ENCODE measurements at regions not wholly inside any gene's neighbourhood (a gene's known extent, or its start where the extent isn't known, plus 50 kb on each side); places are given as distances from the start of the nearest gene placed in this dataset.

DNA sequence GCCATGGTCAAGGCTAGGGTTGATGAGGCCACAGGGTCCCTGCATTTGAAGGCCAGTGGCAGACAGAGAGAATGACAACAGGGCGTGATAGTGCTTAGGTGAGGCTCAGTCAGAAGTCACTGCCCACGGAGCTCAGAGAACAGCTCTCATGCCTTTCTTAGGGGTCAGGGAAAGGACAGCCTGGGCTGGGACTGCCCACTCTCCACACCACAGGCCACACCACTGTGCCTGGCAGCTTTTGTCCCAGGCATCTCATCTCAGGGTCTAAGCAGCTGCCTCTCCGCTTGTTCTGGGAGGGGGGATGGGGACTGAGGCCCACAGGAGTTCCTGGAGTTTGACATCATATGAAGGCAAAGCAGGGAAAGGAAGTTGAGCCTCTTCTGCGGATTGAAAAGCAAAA lies 150.2 kb upstream of the B3GAT1 start:
- no peak for DNase-seq

GRCh38 chr11:134561331-134561720 lies 149.3 kb upstream of the B3GAT1 start:
- no peak for DNase-seq

GRCh38 chr11:134560566-134561330 lies 148.7 kb upstream of the B3GAT1 start:
- DNase-seq = no peak

- no peak for DNase-seq
Observed at GRCh38 chr11:134560066-134560465, 148.0 kb upstream of the B3GAT1 start.

GRCh38 chr11:134559602-134559962 lies 147.5 kb upstream of the B3GAT1 start:
- DNase-seq = no peak

GRCh38 chr11:134558916-134559601 lies 147.0 kb upstream of the B3GAT1 start:
- no peak for DNase-seq

- no peak for DNase-seq
Observed at GRCh38 chr11:134558258-134558835, 146.3 kb upstream of the B3GAT1 start.

DNA sequence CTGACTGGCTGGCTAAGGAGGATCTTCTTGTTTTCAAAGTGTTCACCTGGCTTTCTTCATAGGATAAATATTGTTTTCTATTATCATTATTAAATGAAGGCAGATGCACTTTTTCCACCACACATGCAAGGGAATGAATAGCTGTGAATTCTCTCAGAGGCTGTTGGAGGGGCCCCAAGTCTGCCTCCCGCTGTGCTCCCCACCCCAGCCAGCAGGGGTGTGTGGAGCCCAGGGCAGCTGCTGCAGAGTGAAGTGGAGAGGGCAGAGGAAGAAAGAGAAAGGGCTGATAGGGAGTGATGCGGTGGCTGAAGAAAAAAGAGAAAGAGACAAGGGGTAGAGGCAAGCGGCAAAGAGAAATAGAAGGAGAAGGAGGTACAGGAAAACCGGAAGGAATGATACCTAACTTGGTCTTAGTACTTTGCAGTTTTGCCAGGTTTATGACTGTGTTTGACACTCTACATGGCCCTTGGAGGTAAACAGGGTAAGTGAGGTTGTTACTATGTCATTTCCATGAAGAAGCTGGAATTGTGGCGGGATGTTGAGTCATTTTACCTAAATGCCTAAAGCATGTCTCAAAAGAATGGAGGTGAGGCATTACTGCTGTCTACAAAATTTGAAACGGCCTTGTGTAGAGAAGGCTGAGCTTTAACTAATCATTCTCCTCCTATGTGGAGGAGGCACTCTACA lies 145.7 kb upstream of the B3GAT1 start:
- no peak for DNase-seq

- no peak for DNase-seq
Observed at GRCh38 chr11:134556186-134556585, 144.1 kb upstream of the B3GAT1 start.

- DNase-seq = no peak
Observed at GRCh38 chr11:134555510-134555909, 143.5 kb upstream of the B3GAT1 start.

DNA sequence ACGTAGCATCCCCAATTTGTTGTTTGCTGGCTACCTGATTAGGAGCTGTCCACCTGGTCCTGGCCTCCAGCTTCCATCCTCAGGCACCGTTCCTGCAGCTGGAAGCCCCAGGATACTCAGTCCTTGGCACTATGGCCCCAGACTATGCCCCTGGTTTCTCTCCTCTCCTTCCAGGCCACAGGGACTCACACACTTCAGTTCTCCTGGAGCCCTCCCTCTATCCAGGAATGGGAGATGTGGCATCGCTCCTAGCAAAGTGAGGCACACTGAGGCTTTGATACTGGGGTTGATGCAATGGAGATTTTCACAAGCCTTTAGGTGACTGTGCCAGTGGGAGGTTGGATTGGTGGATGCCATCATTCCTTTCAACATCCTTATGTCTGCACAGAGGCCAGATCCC lies 142.8 kb upstream of the B3GAT1 start:
- no peak for DNase-seq

DNA sequence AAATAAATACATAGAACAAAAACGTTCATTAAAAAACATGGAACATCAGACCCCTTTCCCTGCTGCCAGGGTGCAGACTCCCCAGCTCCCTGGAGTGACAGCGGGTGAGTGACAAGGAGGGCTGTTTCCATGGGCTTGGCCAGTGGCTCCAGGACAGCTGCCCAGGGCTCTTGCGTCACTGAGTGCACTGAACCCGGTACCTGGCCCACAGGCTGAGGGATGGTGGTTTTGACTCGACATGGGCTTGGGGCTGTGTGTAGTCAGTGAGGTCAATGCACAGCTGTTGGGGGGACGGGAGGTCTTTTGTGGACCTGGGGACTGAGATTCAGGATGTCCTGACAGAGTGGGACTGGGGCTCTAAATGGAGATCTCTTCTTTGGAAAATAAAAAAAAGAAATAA lies 142.1 kb upstream of the B3GAT1 start:
- DNase-seq = no peak

- DNase-seq = no peak
Observed at GRCh38 chr11:134552749-134553148, 140.7 kb upstream of the B3GAT1 start.

DNA sequence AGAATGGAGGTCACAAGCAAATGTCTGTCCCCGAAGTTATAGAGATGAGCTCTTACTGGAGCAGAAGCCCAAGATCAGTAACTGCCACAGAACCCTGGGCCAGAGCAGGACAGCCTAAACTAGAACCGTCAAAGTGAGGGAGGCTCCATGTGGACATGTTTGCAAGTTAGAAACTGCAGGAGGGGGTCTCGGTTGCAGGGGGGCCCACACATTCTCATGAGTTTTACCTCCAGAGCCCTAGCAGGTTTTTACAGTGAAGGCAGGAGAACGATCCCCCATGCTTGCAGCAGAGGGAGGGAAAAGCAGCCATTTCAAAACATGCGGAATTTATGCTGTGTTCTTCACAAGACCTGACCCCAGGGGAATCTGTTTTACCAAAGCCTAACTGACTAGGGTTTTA lies 133.5 kb upstream of the B3GAT1 start:
- DNase-seq = no peak

DNA sequence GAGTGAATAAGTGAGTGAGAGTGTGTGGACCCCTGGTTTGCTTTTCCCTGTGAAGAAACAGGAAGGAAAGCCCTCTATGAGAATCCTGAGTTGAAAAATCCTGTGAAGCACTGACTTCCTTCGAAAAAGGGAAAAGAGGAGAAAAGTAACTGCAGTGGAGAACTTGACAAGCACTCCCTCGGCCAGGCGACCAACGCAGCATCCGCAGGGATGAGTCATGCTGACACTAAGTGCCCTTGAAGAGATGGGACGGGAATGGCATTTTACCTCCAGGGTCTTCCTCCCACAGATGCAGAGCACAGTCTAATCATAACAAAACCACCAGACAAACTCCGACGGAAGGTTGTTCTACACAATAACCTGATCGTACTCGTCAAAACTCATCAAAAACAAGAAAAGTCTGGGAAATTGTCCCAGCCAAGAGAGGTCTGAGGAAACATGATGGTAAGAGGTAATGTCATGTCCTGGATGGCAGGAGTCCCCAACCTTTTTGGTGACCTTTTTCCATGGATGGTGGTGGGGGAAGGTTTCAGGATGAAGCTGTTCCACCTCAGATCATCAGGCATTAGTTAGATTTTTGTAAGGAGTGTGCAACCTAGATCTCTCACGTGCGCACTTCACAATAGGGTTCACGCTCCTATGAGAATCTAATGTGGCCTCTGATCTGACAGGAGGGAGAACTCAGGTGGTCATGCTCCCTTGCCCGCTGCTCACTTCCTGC lies 132.2 kb upstream of the B3GAT1 start:
- DNase-seq = no peak

- DNase-seq = no peak
Observed at GRCh38 chr11:134543645-134544044, 131.6 kb upstream of the B3GAT1 start.

DNA sequence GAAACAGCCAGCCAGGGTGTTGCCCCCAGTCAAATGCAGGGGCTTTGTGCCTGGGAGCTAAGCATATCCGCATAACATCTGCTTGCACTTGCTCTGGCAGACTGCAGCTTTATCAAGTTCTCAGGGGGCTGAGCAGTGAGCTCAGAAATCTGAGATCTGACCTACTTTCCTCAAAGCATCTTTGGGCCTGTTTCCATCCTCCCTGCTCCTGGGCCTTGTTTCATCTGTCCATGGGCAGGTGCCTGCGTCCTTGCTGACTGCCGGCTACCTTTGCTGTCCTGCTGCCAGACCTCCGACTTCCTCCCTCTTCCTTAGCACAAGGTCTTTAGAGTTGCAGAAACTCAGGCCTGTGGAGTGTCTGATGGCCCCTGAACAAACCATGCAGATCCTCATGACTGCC lies 131.2 kb upstream of the B3GAT1 start:
- DNase-seq = no peak

- no peak for DNase-seq
Observed at GRCh38 chr11:134542401-134543165, 130.5 kb upstream of the B3GAT1 start.

- no peak for DNase-seq
Observed at GRCh38 chr11:134541951-134542350, 129.9 kb upstream of the B3GAT1 start.

DNA sequence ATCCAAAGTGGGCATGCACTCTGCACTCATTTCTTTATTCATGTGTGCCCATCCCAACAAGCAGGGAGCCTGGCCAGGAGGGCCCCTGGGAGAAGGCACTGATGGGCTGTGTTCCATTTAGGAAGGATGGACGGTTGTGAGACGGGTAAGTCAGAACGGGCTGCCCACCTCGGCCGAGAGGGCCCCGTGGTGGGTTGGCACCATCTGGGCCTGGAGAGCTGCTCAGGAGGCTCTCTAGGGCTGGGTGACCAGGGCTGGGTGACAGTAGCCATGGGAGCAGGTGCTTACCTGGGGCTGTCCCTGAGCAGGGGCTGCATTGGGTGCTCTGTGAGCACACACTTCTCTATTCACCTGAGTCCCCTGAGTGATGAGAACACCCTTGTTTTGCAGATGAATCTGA lies 129.3 kb upstream of the B3GAT1 start:
- DNase-seq = no peak

DNA sequence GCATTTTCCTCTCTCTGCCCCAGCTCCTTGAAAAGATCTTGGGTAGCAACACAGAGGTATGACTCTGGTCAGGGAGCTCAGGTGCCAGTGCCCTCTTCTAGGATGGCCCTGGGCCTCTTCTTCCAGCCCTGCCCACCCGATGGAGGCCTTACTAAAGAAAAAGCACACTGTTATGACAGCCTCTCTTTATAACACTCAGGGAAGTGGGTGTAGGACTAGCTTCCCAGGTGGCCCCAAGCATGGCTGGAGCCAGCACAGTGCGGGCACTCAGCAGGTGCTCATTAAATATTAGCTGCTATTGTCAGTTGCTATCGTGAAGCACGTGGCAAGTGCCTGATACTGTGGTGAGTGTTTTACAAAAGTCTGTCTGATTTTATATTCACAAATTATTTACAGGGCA lies 127.2 kb upstream of the B3GAT1 start:
- DNase-seq = no peak

DNA sequence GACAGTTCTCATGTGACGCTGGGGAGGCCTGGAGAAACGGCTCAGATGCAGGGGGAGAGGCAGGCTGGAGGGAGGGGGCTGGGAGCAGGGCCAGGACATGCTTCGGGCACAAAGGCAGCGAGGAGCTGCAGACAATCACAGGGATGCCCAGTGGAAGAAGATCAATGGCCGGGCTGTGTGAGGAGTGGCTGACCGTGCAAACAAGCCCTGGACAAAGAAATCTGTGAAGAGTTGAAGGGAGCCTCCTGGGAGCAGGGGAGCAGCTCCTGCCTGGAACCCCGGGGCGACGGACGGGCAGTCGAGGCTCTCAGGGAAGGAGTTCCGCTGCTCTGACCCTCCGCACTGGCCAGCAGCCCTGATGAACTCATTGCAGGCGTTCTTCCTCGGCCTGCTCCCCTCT lies 126.7 kb upstream of the B3GAT1 start:
- no peak for DNase-seq
